Natural killer cell treated with Interleukin-12 subunit alpha and Interleukin-12 subunit beta and Interleukin-15 and Interleukin-18, amount 100 ng/mL, for 72 hours (primary cell): ENCODE measurements at regions not wholly inside any gene's neighbourhood (a gene's known extent, or its start where the extent isn't known, plus 50 kb on each side); places are given as distances from the start of the nearest gene placed in this dataset.

Source experiments
- ATAC-seq, 2 donors: fragments of 150-1000 bp; cut with Tn5 transposase in 1 of 2; sonication (Bioruptor Pico), chemical (Tn5 transposase) in 1 of 2; 2 replicates each; pipeline ENCODE4 v1.10.0; 2021
- DNase-seq: peaks from one replicate; pipeline ENCODE4 v3.0.0; 2022; ENCODE audit warnings: low spot score
- H3K27ac Mint-ChIP-seq, 2 donors: 1 replicate in 1 of 2; 2 replicates in 1 of 2; pipeline ENCODE4 v1.8.0; 2022; ENCODE audit warnings: mixed read lengths in 2 of 2, mild to moderate bottlenecking in 1 of 2, moderate library complexity in 1 of 2
- H3K27me3 Mint-ChIP-seq, 2 donors: 1 replicate in 1 of 2; 2 replicates in 1 of 2; pipeline ENCODE4 v1.8.0; 2022; ENCODE audit warnings: mixed read lengths in 2 of 2
- H3K36me3 Mint-ChIP-seq: one replicate; pipeline ENCODE4 v1.8.0; 2022; ENCODE audit warnings: mixed read lengths
- H3K4me1 Mint-ChIP-seq, 2 donors: 1 replicate in 1 of 2; 2 replicates in 1 of 2; pipeline ENCODE4 v1.8.0; 2022; ENCODE audit warnings: low read depth in 2 of 2, mixed read lengths in 2 of 2, mild to moderate bottlenecking in 1 of 2
- H3K4me3 Mint-ChIP-seq: one replicate; pipeline ENCODE4 v1.8.0; 2022; ENCODE audit warnings: mixed read lengths
- H3K9me3 Mint-ChIP-seq: 2 replicates; pipeline ENCODE4 v1.8.0; 2022; ENCODE audit warnings: mixed read lengths

DNA sequence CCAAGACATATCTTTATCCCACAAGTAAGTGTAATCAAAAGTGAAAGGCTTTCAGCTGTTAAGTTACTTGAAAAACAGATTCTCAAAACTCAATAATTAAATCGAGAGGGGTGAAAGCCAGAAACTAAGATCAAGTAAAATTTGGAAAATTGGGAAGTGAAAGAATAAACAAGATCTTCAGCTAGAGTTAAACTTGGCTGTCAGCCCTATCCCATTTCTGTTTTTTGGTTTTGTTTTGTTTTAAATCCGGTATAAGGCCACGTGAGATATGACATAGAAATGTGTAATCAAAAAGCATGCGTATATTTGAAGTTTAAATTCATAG is 856.8 kb downstream of the STIM2 start:
- H3K36me3 Mint-ChIP-seq: no peaks in the 10 kb centered on the region
- peaks cover 14% of the 10 kb centered on the region for H3K9me3 Mint-ChIP-seq
- H3K27me3 Mint-ChIP-seq: no peaks in the 10 kb centered on the region
- DNase-seq (no peak), ATAC-seq (no peak)
- H3K4me1 Mint-ChIP-seq: no peaks in the 10 kb centered on the region
- no peak overlapping the region for H3K4me3 Mint-ChIP-seq
- H3K27ac Mint-ChIP-seq: no peak overlapping the region

DNA sequence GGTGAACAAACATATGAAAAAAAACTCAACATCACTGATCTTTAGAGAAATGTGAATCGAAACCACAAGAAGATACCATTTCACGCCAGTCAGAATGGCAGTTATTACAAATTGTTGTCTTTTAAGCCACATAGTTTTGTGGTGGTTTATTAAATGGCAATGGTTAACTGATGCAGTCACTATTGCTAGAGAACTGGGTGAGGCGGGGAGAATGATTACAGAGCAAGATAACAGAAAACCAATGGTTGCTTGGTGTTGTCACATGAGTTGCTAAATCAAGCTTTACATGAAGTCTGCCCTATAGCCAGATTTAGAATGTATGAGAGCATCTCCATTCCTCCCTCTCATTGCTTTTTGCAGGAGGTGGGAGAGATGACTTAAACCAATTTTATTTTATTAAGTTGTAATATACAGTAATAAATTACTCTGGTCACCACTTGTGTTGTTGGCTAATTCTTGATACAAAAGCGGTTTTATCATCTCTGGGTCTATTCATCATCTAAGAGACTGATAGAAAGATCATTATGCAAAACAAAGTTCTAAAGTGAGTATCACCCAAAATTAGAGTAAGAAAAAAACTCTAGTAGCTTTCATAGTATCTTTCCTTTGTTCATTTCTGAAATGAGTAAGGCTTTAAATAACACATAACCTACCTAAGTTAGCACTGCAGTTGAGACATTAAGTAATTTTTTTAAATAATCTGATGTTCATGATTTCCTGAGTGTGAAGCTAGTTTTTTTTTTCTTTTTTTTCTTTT is 859.5 kb downstream of the STIM2 start:
- Mint-ChIP-seq H3K4me1 (no peaks in the 10 kb centered on the region), H3K9me3 (peaks cover 14% of the 10 kb centered on the region), H3K27ac (no peak overlapping the region), H3K27me3 (no peaks in the 10 kb centered on the region), H3K4me3 (no peak overlapping the region), H3K36me3 (no peaks in the 10 kb centered on the region)
- no peak for DNase-seq
- ATAC-seq: no peak

DNA sequence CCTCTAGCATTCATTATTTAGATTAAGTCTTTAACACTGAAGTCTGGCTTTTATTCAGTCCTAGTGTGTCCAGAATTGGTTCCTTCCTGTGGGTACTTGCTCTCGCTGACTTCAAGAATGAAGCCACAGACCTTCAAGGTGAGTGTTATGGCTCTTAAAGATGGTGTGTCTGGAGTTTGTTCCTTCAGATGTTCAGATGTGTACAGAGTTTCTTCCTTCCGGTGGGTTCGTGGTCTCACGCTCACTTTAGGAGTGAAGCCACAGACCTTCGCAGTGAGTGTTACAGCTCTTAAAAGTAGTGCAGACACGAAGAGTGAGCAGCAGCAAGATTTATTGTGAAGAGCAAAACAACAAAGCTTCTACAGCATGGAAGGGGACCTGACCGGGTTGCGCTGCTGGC is 860.6 kb downstream of the STIM2 start:
- H3K4me3 Mint-ChIP-seq: no peak overlapping the region
- no peak overlapping the region for H3K27ac Mint-ChIP-seq
- no peaks in the 10 kb centered on the region for H3K36me3 Mint-ChIP-seq
- H3K27me3 Mint-ChIP-seq: no peaks in the 10 kb centered on the region
- H3K4me1 Mint-ChIP-seq: no peaks in the 10 kb centered on the region
- DNase-seq: no peak
- no peak for ATAC-seq
- H3K9me3 Mint-ChIP-seq: peaks cover 14% of the 10 kb centered on the region

DNA sequence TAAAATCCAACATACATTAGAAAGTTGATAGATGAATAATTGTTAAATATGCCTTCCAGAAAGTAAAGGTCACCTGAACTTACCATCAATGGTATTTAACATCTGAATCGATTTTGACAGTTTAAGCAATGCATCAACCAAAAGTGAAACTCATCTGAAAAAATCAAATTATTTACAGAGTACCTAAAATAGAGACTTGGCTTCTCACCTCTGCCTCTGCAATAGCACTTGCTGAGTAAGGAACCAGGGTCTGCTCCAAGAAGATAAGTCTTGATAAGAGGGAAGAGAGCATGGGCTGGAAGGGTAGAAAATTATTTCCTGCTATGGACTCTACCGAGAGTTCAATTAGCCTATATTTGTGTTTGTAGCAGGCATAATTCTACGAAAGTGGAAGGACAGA is 868.3 kb downstream of the STIM2 start:
- Mint-ChIP-seq H3K4me1 (no peaks in the 10 kb centered on the region), H3K36me3 (no peaks in the 10 kb centered on the region), H3K9me3 (peaks cover 8% of the 10 kb centered on the region), H3K4me3 (no peak overlapping the region), H3K27ac (no peak overlapping the region), H3K27me3 (no peaks in the 10 kb centered on the region)
- ATAC-seq (no peak), DNase-seq (no peak)

DNA sequence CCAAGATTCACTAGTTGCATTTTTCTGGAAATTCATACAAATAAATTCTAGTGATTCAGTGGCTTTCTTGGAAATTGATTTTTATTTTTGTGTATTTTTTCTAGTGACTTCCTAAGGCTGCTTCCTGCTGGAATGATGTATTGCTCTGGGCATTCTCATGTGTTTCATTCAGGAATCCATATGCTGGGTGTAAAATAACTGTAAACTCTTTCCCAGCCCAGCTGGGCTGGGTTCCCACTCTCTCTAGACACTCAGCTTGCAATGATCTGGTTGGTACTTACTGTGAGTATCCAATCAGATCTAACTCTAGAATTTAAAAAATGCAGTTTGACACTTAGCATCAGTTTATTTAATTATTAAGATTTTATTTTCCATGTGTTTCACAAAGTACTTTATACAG is 882.2 kb downstream of the STIM2 start:
- ATAC-seq (no peak), DNase-seq (no peak)
- H3K4me1 Mint-ChIP-seq: no peaks in the 10 kb centered on the region

DNA sequence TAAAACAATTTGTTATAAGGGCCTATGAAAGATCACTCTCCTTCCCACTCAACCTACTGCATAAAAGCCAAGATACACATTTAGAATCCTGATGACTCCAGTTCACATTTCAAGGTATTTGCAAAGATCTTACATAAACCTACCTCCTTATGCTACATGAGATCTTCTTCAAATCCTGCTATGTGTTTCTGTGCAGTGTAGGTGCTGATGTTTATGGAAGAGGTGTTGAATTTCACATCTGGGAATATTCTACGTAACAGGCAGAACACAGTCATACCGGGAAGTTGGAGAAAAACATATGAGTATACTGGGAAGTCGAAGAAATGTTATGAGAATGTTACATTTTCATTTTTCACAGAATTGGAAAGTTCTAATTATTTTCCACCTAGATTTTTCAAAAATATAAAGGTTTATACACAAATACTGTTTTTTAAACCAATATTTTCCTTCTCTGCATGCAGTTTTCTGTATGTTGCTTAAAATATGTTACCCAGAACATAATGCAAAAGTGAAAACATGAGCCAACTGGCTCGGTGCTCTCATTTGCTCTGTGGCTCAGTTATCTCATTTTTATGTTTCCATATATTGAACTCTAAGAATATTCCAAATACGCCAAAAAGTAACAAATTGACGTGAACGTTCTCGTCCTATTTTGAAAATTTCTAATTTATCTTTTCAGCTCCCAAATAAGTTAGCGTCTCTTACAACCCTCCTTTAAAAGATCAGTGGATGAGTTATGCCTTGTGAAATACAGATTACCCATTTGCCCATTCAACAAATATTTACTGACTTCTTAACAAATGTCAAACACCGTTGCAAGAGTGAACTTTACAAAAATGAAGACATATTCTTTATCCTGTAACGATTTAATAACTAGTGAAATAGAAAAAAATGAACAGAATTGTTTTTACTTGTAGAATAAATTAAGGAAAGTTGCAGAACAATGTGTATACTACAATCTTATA is 899.3 kb downstream of the STIM2 start:
- Mint-ChIP-seq H3K27me3 (no peaks in the 10 kb centered on the region), H3K9me3 (peaks cover 16% of the 10 kb centered on the region), H3K4me3 (no peak overlapping the region), H3K27ac (no peak overlapping the region), H3K4me1 (no peaks in the 10 kb centered on the region), H3K36me3 (peaks cover 5% of the 10 kb centered on the region)
- DNase-seq (no peak), ATAC-seq (no peak)

More for the DNA sequence above, 882.2 kb downstream of the STIM2 start:
- Mint-ChIP-seq H3K27ac (no peak overlapping the region), H3K4me3 (no peak overlapping the region), H3K36me3 (no peaks in the 10 kb centered on the region), H3K27me3 (no peaks in the 10 kb centered on the region), H3K9me3 (peaks cover 14% of the 10 kb centered on the region)

DNA sequence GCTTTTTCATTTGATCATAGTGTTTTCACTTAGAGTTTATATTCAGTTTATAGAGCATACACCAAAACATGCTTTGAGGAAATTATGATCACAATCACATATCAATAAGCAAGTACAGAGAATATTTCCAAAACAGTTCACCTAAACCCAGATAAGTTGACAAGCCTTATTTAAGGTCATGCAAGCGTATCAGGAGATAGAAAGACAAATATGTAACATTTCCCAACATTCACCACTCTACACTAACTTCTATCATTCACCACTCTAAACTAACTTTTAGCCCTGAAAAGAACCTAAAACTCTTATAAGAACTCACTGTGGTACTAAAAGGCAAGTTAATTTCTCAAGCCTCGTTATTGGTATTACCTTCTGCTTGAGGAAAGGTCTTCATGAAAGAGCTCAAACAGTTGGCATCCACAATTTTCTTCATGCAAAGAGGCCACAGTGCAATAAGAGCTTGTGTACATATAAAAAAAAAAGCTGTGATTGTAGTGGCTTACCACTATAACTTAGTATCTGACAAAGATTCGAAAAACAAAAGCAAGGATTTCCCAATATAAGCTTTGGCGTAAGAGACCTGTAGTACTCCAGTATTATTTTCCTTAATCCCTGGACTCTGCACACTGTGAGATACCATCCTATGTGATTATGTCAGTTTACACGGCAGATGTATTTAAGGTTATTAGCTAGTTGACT is 903.3 kb downstream of the STIM2 start:
- H3K4me1 Mint-ChIP-seq: no peaks in the 10 kb centered on the region
- H3K27me3 Mint-ChIP-seq: no peaks in the 10 kb centered on the region
- no peak overlapping the region for H3K4me3 Mint-ChIP-seq
- H3K9me3 Mint-ChIP-seq: peaks cover 20% of the 10 kb centered on the region
- DNase-seq: no peak
- H3K27ac Mint-ChIP-seq: no peak overlapping the region
- ATAC-seq: no peak
- H3K36me3 Mint-ChIP-seq: peaks cover 5% of the 10 kb centered on the region

DNA sequence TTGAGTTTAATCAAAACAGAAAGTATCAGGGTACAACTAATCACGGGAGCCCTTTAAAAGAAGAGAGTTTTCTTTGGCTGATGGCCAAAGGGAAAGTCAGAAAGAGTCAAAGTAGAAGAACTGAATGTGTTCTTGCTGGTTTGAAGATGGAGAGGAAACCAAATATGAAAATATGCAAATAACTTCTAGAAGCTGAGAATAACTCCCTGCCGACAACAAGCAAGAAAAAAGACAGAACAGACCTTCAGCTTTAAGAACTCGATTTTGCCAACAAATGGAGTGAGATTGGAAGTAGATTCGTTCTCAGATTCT is 903.8 kb downstream of the STIM2 start:
- peaks cover 5% of the 10 kb centered on the region for H3K36me3 Mint-ChIP-seq
- no peak overlapping the region for H3K4me3 Mint-ChIP-seq
- H3K4me1 Mint-ChIP-seq: no peaks in the 10 kb centered on the region
- peaks cover 19% of the 10 kb centered on the region for H3K9me3 Mint-ChIP-seq
- ATAC-seq (no peak), DNase-seq (no peak)
- no peak overlapping the region for H3K27ac Mint-ChIP-seq
- no peaks in the 10 kb centered on the region for H3K27me3 Mint-ChIP-seq

DNA sequence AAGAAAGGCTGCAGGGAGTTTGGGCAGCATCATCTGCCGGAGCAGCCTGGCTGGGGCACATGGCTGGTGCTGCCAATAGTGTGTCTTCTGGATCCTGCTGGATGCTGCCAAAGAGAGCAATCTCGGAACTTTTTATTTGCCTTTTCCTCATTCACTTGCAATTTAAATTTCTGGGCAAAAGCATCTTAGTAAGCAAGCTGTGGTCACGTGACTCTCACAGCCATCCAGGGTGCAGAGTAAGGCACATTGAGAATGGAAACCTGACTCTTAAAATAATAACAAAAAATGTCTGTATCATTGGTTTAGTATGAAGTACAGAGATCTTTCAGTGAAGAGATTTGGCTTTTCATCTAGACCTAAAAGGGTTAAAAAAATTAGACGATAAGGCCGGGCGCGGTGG is 910.3 kb downstream of the STIM2 start:
- Mint-ChIP-seq H3K36me3 (no peaks in the 10 kb centered on the region), H3K27me3 (no peaks in the 10 kb centered on the region), H3K4me1 (no peaks in the 10 kb centered on the region), H3K4me3 (no peak overlapping the region), H3K27ac (no peak overlapping the region), H3K9me3 (peaks cover 4% of the 10 kb centered on the region)
- no peak for DNase-seq
- no peak for ATAC-seq

DNA sequence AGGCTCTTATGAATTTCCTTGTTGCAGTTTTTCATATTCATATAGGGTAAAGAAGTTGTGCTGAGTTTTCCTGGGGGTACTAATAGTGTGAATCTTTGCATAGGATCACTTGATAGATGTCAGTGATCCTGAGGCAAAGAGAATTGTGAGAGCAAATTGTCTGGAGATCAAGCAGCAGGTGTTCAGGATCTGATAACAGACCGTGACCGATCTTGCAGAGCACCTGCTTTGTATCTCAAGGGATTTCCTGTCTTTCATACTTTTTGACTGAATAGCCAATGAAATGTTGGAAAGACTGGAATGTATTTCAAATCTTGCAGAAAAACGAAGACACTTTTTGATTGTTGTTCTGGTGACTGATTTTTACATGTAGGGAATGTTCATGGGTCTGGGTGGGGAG is 914.5 kb downstream of the STIM2 start:
- Mint-ChIP-seq H3K9me3 (peaks cover 14% of the 10 kb centered on the region), H3K4me1 (no peaks in the 10 kb centered on the region), H3K27ac (no peak overlapping the region), H3K36me3 (no peaks in the 10 kb centered on the region), H3K4me3 (no peak overlapping the region), H3K27me3 (no peaks in the 10 kb centered on the region)
- DNase-seq: no peak
- no peak for ATAC-seq

DNA sequence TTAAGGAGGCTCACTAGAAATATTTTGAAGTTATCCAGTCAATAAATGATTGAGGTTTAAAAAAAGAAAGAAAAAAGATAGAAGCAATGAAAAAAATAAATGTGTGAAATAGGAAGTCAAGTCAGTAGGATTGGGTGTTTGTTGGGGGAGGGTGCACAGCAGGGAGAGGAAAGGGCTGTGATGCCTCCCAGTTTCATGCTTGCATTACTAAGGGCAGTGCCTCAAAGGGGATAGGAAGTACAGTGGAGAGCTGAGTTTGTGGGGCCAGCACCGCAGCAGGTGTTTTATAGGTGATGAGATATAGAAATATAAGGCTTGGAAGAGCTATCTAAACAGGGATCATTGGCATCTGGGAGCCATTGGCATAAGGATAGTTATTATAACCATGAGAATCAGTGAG is 919.2 kb downstream of the STIM2 start:
- peaks cover 21% of the 10 kb centered on the region for H3K9me3 Mint-ChIP-seq
- H3K4me1 Mint-ChIP-seq: no peaks in the 10 kb centered on the region
- DNase-seq (no peak), ATAC-seq (no peak)
- H3K36me3 Mint-ChIP-seq: no peaks in the 10 kb centered on the region
- H3K4me3 Mint-ChIP-seq: no peak overlapping the region
- H3K27me3 Mint-ChIP-seq: no peaks in the 10 kb centered on the region
- H3K27ac Mint-ChIP-seq: no peak overlapping the region

DNA sequence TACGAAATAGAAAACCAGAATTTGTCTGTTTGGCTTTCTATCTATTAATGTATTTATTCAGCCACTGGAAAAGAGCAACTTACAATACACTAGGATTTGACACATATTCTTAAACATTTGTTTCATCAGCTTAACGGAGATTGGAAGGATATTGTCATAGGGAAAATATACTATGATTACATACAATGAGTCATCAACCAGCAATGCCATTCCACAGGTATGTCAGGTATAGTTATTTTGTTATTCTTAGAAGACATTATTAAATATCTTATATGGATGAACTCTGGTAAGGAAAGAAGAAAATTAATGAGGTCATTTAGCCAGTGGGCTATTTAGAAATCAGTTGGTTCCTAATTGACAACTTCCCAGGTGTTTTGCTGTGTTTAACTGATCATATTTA is 926.6 kb downstream of the STIM2 start:
- no peaks in the 10 kb centered on the region for H3K27me3 Mint-ChIP-seq
- H3K4me1 Mint-ChIP-seq: no peaks in the 10 kb centered on the region
- no peak overlapping the region for H3K27ac Mint-ChIP-seq
- peaks cover 16% of the 10 kb centered on the region for H3K9me3 Mint-ChIP-seq
- no peaks in the 10 kb centered on the region for H3K36me3 Mint-ChIP-seq
- no peak overlapping the region for H3K4me3 Mint-ChIP-seq
- ATAC-seq (no peak), DNase-seq (no peak)

DNA sequence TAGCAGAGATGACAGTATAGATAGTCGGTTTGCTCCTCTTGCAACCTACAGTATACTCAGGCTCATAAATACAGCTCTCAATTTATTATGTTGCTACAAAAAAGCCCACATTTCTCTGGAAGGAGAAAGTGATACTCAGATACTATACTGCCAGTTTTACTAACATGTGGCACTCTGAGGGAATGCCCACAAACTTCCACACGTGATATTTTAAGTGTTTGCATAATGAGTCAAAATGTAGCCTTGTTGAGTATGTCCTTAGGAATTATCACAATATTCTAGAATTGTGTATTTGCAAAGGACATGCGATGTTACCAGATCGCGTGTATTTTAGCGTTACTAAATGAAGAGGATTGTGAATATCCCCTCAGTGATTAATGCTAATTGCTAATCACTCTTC is 929.1 kb downstream of the STIM2 start:
- Mint-ChIP-seq H3K27me3 (no peaks in the 10 kb centered on the region), H3K36me3 (no peaks in the 10 kb centered on the region), H3K27ac (no peak overlapping the region), H3K4me1 (no peaks in the 10 kb centered on the region), H3K9me3 (peaks cover 12% of the 10 kb centered on the region), H3K4me3 (no peak overlapping the region)
- DNase-seq (no peak), ATAC-seq (no peak)

DNA sequence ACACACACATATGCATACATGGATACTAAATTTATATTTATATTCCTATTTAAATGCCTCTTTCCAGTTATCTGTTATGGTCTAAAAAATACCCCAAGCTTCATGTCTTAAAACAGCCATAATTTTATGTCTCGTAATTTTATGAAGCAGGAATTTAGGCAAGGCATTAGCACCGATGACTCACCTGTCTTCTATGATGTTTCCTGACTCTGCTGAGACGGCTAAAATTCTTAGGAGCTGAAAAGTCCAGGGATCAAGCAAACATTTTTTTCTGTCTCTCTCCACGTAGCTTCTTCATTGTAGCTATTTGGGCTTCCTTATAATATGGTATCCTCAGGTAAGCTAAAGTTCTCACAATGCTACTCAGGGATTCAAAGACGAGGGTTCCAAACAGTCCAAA is 930.3 kb downstream of the STIM2 start:
- H3K27me3 Mint-ChIP-seq: no peaks in the 10 kb centered on the region
- DNase-seq: no peak
- no peaks in the 10 kb centered on the region for H3K4me1 Mint-ChIP-seq
- peaks cover 12% of the 10 kb centered on the region for H3K9me3 Mint-ChIP-seq
- no peak overlapping the region for H3K27ac Mint-ChIP-seq
- no peak overlapping the region for H3K4me3 Mint-ChIP-seq
- ATAC-seq: no peak
- no peaks in the 10 kb centered on the region for H3K36me3 Mint-ChIP-seq
